C4-2B (cell line): ENCODE measurements at regions not wholly inside any gene's neighbourhood (a gene's known extent, or its start where the extent isn't known, plus 50 kb on each side); places are given as distances from the start of the nearest gene placed in this dataset.
"Not testable (repeated sequence)": the region's sequence is repeated elsewhere in the genome, so short reads cannot be mapped to it uniquely, and the experiment has no call there.

Experiments
- H3K27ac ChIP-seq: fragments of 450-650 bp; 2 replicates; pipeline ENCODE4 v1.5.1; 2017
- CTCF ChIP-seq: fragments of 450-650 bp; conservative IDR thresholded peaks from 2 replicates; pipeline ENCODE4 v1.5.1; 2017; ENCODE audit warnings: mild to moderate bottlenecking
- ZFX ChIP-seq: fragments of 450-650 bp; IDR thresholded peaks from 2 replicates; pipeline ENCODE4 v1.6.1; 2017

- TF ChIP-seq CTCF (no peak), ZFX (no peak)
- H3K27ac ChIP-seq = no peak overlapping the region
These were observed 135.5 kb upstream of the EDNRB start for GRCh38 chr13:78054157-78054556.

GRCh38 chr13:78047151-78047550, 128.5 kb upstream of the EDNRB start:
- H3K27ac ChIP-seq = no peak overlapping the region

GRCh38 chr13:78046331-78046730, 127.7 kb upstream of the EDNRB start:
- H3K27ac ChIP-seq = no peak overlapping the region

More at GRCh38 chr13:78047151-78047550, 128.5 kb upstream of the EDNRB start:
- TF ChIP-seq ZFX = no peak

GRCh38 chr13:78045916-78046315, 127.3 kb upstream of the EDNRB start:
- TF ChIP-seq CTCF (no peak), ZFX (no peak)
- no peak overlapping the region for H3K27ac ChIP-seq

More at GRCh38 chr13:78046331-78046730, 127.7 kb upstream of the EDNRB start:
- no peak for TF ChIP-seq CTCF
- TF ChIP-seq ZFX = no peak

GRCh38 chr13:78041366-78041765, 122.7 kb upstream of the EDNRB start:
- H3K27ac ChIP-seq = not testable (repeated sequence)

GRCh38 chr13:78040205-78040830, 121.7 kb upstream of the EDNRB start:
- H3K27ac ChIP-seq = no peak overlapping the region
- TF ChIP-seq CTCF = no peak
- TF ChIP-seq ZFX = no peak

GRCh38 chr13:78036841-78037240, 118.2 kb upstream of the EDNRB start:
- TF ChIP-seq CTCF (no peak), ZFX (no peak)
- H3K27ac ChIP-seq = no peak overlapping the region

GRCh38 chr13:78035500-78035899, 116.9 kb upstream of the EDNRB start:
- TF ChIP-seq ZFX (no peak), CTCF (no peak)

More at GRCh38 chr13:78035500-78035899, 116.9 kb upstream of the EDNRB start:
- H3K27ac ChIP-seq = no peak overlapping the region
